ENCODE measurements at regions not wholly inside any gene's neighbourhood (a gene's known extent, or its start where the extent isn't known, plus 50 kb on each side); places are given as distances from the start of the nearest gene placed in this dataset.

DNA sequence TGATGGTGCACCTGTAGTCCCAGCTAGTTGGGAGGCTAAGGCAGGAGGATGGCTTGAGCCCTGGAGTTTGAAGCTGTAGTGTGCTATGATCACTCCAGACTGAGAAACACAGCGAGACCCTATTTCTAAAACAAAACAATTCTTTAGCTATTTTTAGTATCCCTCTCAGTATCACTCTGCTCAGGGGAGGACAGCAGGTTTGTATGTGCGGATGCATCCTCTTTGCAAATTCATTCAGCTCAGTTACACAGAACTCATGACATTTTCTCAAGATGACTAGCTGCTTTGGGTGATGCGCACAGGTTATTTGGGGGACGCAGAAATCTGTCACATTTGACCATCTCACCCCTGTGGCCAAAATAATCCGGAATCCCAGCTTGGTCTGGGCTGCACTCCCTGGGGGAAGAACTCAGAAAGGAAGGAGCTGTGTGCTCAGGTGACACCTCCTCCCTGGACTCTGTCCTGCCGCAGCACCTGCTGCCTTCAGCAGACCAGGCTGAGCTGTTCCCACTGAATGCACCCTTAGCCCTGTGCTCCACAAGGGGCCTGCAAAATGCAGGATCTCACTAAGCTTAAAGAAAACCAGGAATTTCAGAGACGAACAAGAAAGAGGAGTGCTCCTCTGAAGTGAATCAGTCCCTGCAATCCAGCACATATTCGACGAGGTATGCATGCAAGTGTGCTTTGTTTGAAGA is 89.5 kb upstream of the PGBD5 start:
- TF ChIP-seq CTCF (conservative IDR thresholded peaks at IDR 0.05) (no peak), EZH2 (IDR thresholded peaks at IDR 0.05; ENCODE audit: low read depth) (no peak)
